NCI-H2081 (cell line): ENCODE measurements at regions not wholly inside any gene's neighbourhood (a gene's known extent, or its start where the extent isn't known, plus 50 kb on each side); places are given as distances from the start of the nearest gene placed in this dataset.
"Not testable (repeated sequence)": the region's sequence is repeated elsewhere in the genome, so short reads cannot be mapped to it uniquely, and the experiment has no call there.

Experiments
- DNase-seq, 2 experiments: peaks; one replicate each; lab custom pipeline; 2025; lab: John Stamatoyannopoulos, UW

- DNase-seq = no peak
Measured at GRCh38 chr4:114087596-114088230, 108.3 kb upstream of the ARSJ start.

DNA sequence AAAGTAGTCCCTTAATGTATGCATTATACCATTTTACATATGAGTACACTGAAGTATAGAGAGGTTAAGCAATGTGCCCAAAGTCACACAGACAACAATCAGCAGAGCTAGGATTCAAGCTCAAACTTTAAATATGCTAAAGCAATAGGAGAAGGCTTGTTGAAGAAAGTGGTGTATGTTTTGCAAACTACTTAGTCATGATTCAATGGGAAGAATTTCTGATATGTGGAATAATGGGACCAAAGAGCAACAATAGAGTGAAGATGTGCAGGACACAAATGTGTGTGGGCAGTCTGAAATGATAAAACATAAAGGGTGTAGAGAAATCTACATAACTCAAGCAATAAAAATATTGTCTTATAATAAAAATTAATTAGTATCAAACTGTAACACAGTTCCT lies 109.0 kb upstream of the ARSJ start:
- no peak for DNase-seq

GRCh38 chr4:114091546-114091945 lies 112.1 kb upstream of the ARSJ start:
- no peak for DNase-seq

GRCh38 chr4:114093221-114093715 lies 113.8 kb upstream of the ARSJ start:
- DNase-seq = no peak

GRCh38 chr4:114100288-114101031 lies 121.0 kb upstream of the ARSJ start:
- DNase-seq = no peak

DNA sequence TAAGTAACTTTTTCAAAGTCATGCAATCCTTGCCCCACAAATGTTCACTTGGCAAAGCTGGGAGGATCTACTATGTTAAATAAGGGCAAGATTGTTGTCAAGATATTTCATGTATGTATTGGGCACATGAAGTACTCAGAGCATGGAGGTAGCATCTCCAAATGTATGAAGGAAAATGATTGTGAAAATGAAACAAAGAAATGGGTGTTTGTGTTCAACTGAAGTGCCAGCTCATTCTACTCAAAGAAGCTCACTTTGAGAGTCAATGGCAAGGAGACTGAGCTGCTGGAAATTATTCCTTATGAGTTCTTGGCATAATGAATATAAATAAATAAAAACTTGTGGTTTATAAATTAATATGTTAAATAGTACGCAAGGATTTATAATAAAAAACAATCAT lies 124.5 kb upstream of the ARSJ start:
- no peak for DNase-seq

DNA sequence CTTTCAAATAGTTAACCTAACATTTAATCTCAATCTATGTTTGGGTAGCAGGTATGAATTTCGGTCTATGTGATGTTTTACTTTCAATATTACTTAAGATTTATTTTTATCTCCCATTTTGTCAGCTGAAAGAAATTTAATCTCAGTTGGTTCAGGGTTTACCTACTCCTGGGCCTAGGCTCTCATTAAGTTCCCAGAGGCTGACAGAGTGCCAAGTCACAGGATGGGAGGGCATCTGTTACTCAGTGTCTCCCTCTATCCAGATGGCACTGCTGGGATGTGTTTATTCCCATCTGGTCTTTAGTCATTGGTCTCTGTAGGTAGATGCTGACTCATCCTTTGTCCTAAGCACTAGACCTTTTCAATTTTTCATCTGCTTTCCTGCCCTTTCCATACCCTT lies 129.4 kb upstream of the ARSJ start:
- DNase-seq = peak; percentile 59 to 78

GRCh38 chr4:114109776-114110175 lies 130.3 kb upstream of the ARSJ start:
- no peak for DNase-seq

GRCh38 chr4:114115526-114115925 lies 136.1 kb upstream of the ARSJ start:
- DNase-seq = no peak

DNA sequence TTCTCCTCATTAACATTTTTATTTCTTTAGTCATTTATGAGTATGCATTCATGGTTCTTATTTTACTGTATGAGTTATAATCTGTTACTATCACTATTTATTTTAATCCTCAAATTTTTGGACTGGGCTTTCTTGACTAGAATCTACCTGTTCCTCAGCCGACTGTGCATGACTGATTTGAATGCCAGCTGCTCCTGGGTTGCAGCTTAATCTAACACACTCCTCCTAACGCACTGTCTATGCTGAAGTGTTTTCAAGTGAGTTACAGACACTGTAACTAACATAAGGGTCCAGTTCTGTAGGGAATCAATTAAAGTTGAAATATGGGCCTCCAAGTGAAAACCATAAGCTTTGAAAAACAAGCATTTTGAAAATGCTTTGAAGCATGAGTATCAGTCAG lies 137.4 kb upstream of the ARSJ start:
- DNase-seq = no peak

DNA sequence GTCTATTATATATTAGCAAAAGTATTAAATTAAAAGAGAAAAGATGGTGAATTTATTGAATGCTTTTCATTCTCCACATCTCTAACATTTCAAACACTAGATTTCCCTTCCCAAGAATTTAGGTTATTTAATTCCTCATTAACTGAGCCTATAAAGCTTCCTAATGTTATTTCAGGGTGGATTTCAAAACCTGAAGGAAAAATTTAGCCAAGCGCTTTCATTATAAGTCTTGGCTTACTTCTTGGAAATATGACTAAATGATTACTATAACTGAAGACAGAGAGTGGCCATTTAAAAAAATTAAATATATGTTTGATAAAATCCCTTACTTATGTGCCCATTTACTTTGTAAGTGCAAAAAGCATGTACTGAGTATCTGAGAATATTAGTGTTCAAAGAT lies 141.8 kb upstream of the ARSJ start:
- no peak for DNase-seq

DNA sequence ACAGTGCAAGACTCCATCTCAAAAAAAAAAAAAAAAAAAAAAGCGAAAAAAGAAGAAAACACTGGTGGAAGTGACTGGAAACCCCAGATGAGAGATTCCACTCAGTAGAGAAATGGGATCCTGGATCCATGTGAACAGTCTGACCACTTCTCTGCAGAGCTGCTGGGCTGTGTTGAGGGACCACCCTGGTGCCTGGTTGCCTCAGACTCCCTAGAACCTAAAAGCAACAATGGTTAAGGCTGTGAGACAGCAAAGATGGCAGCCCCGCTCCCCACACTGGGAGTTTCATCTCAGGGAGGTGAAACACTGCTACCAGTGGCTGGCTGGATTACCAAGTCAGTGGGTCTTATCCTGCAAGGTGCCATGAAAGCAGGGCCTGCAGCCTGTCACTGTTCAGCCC lies 152.8 kb upstream of the ARSJ start:
- no peak for DNase-seq

GRCh38 chr4:114132830-114133229 lies 153.4 kb upstream of the ARSJ start:
- DNase-seq = no peak

DNA sequence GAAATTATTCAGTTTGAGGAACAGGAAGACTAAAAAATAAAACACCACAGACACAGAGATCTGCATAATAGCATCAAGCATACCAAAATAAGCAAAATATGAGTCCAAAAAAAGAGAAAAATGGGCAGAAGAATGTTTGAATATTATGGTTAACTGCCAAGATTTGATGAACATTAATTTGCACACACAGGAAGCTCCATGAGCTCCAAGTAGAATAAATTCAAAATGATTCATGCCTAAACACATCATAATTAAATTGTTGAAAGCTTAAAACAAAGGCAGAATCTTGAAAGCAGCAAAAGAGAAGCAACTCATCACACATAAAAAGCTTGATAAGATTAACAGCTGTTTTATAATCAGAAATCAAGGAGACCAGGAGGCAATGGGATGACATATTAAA lies 156.6 kb upstream of the ARSJ start:
- DNase-seq = no peak

DNA sequence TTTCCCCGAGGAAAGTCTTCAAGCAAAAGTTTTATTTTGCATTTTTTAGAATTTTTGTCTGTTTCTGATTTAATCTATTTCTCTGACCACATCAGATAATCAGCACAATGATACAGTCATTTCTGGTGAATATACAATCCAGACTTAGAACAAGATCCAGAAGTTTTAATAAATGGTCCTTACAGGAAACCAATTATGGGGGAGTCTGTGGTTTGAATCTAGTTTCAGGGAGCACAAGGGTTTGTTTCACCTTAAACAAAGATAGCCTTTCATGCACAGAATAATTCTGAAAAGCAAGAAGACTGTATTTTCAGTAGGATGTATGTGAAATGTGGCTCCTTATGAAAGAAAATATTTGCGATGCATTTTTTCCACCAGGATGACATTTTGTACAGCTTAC lies 158.5 kb upstream of the ARSJ start:
- no peak for DNase-seq

GRCh38 chr4:114146947-114147618 lies 167.6 kb upstream of the ARSJ start:
- no peak for DNase-seq

- DNase-seq = not testable (repeated sequence)
Measured at GRCh38 chr4:114147619-114148208, 168.3 kb upstream of the ARSJ start.

DNA sequence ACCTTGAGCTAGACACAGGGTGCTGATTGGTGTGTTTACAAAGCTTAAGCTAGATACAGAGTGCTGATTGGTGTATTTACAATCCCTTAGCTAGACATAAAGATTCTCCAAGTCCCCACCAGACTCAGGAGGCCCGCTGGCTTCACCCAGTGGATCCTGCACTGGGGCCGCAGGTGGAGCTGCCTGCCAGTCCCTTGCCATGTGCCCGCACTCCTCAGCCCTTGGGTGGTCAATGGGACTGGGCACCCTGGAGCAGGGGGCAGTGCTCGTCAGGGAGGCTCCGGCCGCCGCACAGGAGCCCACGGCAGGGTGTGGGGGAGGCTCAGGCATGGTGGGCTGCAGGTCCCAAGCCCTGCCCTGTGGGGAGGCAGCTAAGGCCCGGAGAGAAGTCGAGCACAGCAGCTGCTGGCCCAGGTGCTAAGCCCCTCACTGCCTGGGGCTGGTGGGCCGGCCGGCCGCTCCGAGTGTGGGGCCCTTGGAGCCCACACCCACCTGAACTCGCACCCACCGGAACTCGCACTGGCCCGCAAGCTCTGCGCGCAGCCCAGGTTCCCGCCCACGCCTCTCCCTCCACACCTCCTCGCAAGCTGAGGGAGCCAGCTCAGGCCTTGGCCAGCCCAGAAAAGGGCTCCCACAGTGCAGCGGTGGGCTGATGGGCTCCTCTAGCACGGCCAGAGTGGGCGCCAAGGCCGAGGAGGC lies 169.1 kb upstream of the ARSJ start:
- DNase-seq = not testable (repeated sequence)

DNA sequence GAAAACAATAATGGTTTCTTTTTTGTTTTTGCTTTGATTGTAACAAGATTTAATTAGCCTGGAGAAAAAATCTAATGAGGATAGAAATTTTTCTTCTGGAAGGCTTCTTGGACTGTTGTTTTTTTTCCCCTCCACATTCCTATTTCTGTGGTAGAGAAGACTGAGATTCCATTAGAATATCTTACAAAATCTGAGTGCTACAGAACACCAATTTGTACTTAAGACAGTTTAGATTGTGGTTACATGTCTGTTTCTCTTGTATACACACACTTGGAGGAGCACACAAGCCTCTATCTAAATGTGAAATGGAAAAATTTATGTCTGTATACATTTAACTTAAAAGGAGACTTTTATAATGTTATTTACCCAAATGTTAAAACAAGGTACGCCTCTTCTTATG lies 176.9 kb upstream of the ARSJ start:
- DNase-seq = no peak

DNA sequence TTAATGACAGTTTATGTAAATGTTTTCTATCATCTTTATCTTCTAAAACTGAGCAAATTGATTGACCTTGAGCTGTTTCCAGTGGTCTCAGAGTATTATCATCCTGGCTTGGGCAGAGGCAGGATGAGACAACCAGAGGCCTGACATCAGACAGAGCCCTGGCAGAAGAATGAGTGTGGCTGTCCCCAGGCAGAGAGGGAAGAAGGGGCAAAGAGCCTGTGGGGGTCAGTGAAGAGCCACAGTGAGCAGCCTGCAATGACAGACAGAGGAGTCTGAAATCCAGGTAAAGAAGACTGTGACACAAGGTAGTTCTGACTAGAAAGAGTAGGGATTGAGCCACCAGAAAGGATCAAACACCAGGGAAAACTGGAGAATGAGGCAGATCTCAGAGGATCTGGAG lies 182.4 kb upstream of the ARSJ start:
- DNase-seq = no peak

DNA sequence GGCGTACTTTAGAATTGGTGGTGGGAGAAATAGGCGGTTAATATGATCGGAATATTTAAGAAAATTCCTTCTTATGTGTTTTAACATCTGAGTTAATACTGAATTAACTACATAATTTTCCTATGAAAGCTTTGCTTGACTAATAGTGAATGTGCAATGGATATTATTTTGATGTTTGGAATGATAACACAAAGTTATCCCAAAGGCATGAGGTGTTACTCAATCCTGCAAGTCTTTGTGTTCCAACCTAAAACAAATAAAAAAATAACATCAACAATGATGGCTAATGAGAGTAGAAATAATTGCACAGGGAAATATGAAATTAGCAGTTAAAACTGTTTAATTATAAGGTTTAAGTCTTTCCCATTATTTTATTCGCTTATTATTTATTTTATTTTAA lies 183.6 kb upstream of the ARSJ start:
- DNase-seq = no peak

- DNase-seq = no peak
Measured at GRCh38 chr4:114173968-114174367, 194.5 kb upstream of the ARSJ start.
